Activated CD8-positive, alpha-beta memory T cell treated with anti-CD3 and anti-CD28 coated beads, Interleukin-2, amount 50 U/mL, for 4 hours (primary cell): ENCODE measurements at regions not wholly inside any gene's neighbourhood (a gene's known extent, or its start where the extent isn't known, plus 50 kb on each side); places are given as distances from the start of the nearest gene placed in this dataset.

Experiments used
- DNase-seq: peaks from one replicate; pipeline ENCODE4 v3.0.0-alpha.2; 2020

DNA sequence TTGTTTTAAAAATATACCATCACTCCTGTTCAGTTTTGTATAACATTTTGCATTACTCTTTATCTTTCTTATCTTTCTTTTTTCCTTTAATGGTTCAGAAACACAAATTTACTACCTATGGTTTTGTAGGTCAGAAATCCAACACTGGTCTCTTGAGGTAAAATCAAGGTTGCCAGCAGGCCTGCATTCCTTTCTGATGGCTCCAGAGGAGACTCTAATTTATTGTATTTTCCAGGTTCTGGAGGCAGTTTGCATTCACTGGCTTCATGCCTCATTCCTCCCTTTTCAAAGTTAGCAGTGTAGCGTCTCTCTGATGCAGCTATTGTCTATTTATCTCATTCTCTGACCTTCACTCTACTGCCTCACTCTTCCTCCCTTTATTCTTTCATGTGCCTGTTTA lies 767.4 kb downstream of the SLITRK6 start:
- no peak for DNase-seq

- DNase-seq, result no peak
Observed at GRCh38 chr13:85028035-85028434, 771.2 kb downstream of the SLITRK6 start.

- no peak for DNase-seq
Observed at GRCh38 chr13:85019121-85019520, 780.1 kb downstream of the SLITRK6 start.

GRCh38 chr13:85013006-85013405 lies 786.2 kb downstream of the SLITRK6 start:
- DNase-seq, result no peak

GRCh38 chr13:85009447-85009846 lies 789.8 kb downstream of the SLITRK6 start:
- DNase-seq, result no peak

DNA sequence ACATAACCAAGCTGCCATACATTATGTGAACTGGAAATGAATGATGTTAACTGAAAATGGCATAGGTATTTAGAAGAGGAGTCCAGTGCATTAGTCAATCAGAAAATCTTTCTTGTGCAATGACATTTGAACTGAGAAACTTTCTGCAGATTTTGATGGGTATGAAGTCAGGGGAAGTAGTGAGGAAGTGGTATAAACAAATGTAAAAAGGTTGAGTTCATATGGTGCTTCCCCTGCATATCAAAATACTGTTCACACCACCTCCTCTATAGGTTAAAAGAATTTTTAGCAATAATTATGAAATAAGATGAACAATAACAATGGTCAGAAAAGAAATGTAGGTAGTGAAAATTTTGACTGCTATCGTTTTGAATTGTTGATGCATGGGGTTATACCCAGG lies 800.0 kb downstream of the SLITRK6 start:
- DNase-seq, result no peak

- DNase-seq, result no peak
Observed at GRCh38 chr13:84998681-84999080, 800.5 kb downstream of the SLITRK6 start.

DNA sequence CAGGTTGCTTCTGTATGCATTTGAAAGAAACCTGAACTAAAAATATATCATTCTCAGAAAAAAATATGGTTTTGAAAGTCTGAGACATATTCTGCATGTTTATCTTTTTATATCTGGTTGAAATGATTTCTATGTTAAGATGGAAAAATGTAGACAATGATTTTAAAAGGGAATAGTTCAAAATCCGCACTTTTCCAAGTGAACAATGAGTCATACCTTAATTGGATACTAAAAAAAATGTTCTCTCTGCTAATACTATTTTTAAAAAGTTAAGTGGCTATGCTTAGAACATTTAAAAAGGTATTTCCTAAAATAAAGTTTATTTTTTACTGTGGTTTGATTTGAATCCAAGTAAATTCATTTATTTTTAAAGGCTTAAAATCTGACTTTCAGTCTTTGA lies 801.4 kb downstream of the SLITRK6 start:
- no peak for DNase-seq

GRCh38 chr13:84994582-84994981 lies 804.6 kb downstream of the SLITRK6 start:
- DNase-seq, result no peak

- no peak for DNase-seq
Observed at GRCh38 chr13:84985860-84986259, 813.4 kb downstream of the SLITRK6 start.

DNA sequence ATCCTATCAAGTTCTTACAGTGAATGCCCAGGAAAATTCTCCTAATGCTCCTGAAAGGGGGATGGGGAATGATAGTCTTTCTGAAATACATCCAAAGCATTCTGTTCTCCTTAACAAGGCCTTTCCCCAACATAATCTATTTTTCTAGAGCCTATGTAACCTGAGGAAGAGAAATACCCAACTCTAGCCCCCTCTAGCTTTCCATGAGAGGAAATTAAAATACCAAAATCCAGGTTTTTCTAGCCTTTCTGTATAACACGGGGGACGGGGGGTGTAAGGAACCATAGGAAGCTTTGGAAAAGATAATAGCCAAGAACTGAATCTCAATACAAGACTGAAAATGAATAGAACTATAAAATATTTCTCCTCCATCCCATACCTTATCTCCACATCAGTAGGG lies 815.9 kb downstream of the SLITRK6 start:
- no peak for DNase-seq

GRCh38 chr13:84980571-84980970 lies 818.6 kb downstream of the SLITRK6 start:
- DNase-seq, result no peak

DNA sequence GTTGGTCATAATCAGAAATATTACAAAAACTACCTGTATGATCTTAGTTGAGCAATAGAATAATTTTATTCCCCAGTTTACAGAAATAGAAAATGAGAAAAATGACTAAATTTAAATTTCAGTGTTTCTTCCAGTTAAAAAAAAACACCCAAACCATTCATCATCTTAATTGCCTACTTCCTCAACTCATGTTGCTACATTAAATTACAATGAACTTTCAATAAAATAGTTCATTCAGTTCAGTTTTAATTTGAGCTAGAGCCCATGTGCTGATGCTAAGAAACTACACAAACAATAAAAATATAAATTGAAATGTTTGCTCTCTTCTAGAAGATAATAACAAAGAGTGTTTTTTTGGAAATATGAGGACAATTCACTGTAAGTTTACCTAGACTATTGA lies 820.4 kb downstream of the SLITRK6 start:
- no peak for DNase-seq

DNA sequence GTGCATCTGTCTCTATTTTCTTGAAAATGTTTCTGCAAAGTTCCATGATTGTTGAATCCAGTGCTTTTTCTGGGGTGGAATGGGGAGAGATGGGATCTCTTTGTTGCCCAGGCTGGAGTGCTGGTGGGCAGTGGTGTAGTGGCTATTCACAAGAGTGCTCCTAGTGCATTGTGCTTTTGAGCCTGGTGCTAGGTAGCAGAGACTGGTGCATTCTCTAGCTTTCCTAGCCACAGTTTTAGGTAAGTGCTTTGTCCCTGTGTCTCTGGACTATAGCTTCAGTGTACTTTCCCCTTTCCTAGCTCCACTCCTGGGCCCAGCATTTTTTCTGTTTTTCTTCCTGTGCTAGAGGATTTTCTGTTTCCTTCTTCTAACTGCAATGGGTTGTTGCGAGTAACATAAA lies 825.6 kb downstream of the SLITRK6 start:
- DNase-seq, result no peak

DNA sequence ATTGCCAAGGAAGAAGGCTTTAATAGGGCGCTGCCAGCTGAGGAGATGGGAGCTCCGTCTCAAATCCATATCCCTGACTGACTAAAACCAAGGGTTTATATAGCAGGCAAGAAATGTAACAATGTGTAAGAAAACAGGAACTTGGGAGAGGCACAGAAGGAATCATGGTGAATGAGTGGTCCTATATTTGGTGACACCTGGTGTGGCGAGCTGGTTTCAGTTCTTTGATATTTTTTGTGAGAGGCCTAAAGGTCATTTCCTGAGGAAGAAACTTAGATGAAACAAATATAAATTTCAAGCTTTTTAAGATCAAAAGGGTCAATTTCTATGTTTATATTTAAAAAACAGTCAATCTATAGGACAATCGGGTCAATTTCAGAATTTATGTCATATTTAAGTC lies 826.3 kb downstream of the SLITRK6 start:
- no peak for DNase-seq

DNA sequence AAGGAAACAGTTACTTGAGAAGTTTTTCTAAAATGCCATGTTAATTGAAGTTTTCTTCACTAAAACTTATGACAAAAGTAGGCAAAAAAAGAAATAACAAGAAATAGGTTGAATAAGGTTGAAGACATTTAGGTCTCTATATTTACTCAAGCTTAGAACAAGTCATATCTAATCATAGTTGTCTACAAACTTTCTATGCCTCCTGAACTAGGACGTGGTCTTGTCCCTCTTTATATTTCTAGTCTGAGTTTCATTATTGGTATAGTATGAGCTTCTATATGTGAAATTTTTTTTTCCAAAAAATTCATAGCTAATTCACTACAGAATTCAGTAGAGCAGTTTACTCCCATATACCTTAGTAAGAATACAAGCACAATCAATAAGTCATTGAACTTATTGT lies 836.4 kb downstream of the SLITRK6 start:
- DNase-seq, result no peak

- DNase-seq, result no peak
Observed at GRCh38 chr13:84962141-84962750, 837.0 kb downstream of the SLITRK6 start.

GRCh38 chr13:84961023-84961422 lies 838.2 kb downstream of the SLITRK6 start:
- DNase-seq, result no peak

- DNase-seq, result no peak
Observed at GRCh38 chr13:84959818-84960217, 839.4 kb downstream of the SLITRK6 start.

DNA sequence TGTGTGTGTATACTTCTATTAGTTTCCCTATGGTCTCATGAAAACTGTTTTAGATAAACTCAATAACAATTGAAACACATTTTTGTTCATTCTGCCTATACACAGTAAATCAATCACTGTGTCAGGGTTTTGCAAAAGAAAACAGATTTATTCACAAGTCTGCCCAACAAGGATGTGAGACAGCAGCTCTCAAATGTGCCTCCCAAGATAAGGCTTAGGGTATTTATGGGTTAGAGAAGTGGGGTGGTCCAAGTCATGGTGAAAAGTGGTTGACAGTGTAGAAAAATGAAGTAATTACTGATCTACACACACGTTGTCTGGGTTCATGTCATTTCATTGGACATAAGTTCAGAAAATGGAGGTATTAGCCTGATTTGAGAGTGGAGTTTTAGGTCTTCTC lies 844.6 kb downstream of the SLITRK6 start:
- no peak for DNase-seq

DNA sequence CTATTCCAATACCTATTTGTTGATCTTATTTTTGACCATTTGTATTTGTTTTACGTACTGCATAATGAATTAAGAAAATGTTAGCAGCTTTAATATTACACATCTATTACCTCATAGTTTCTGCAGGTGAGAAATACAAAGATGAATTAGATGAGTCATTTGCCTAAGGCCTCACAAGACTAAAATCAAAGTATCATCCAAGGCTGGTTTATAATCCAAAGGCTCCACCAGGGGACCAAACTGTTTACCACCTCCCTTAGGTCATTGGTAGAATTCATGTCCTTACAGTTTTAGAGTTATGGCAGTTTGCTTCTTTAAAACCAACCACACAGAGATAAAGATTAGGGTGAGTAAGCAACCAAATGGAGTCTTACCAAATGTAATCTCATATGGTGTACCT lies 848.1 kb downstream of the SLITRK6 start:
- DNase-seq, result no peak

GRCh38 chr13:84946192-84946591 lies 853.0 kb downstream of the SLITRK6 start:
- DNase-seq, result no peak

- no peak for DNase-seq
Observed at GRCh38 chr13:84940798-84941197, 858.4 kb downstream of the SLITRK6 start.

DNA sequence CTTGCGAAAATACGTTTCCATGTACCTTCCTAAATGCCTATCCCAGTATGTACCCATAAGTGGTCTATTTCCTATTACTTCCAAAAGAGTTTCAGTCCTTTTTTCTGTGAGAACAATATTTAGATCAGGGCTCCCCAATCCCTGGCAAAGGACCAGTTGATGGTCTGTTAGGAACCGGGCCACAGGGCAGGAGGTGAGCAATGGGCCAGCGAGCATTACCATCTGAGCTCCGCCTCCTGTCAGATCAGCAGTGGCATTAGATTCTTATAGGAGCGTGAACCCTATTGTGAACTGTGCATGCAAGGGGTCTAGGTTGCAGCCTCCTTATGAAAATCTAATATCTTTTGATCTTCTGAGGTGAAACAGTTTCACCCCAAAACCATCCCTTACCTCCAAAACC lies 859.1 kb downstream of the SLITRK6 start:
- no peak for DNase-seq

DNA sequence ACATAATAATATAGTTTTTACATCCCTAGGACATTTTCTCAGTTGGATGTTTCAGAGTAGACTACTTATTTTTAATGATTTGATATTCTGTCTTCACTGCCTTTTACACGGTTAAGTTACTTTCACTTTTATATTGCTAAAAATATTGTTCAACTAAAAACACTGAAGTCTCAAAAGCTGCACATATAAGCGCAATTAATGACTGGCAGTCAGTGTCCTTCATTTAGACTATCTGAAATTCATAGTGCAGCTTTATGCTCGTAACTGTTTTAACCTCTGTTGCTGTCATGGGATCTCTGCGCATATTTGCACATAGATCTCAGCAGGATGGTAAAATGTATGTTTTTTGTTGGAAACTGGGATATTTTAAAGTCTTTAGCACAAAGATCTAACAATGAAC lies 864.3 kb downstream of the SLITRK6 start:
- DNase-seq, result no peak

DNA sequence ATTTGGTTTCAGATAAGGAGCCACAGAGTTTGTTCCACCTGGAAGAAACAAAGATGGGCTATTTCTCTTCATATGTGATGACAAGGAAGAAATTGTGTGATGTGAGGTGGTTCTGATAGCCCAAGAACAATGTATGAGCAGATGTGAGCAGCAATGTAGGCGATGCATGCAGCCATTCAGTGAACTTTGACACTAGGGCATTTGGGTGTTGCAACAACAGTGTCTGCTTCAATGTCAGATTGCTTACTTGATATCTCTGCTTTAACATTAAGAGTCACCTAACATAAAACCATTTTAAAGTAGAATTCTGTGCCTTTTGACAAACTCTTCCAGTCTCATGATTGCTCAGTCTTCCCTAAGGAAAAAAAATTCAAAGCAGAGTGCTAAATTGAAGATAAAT lies 865.4 kb downstream of the SLITRK6 start:
- DNase-seq, result no peak
